ENCODE measurements at regions not wholly inside any gene's neighbourhood (a gene's known extent, or its start where the extent isn't known, plus 50 kb on each side); places are given as distances from the start of the nearest gene placed in this dataset.

DNA sequence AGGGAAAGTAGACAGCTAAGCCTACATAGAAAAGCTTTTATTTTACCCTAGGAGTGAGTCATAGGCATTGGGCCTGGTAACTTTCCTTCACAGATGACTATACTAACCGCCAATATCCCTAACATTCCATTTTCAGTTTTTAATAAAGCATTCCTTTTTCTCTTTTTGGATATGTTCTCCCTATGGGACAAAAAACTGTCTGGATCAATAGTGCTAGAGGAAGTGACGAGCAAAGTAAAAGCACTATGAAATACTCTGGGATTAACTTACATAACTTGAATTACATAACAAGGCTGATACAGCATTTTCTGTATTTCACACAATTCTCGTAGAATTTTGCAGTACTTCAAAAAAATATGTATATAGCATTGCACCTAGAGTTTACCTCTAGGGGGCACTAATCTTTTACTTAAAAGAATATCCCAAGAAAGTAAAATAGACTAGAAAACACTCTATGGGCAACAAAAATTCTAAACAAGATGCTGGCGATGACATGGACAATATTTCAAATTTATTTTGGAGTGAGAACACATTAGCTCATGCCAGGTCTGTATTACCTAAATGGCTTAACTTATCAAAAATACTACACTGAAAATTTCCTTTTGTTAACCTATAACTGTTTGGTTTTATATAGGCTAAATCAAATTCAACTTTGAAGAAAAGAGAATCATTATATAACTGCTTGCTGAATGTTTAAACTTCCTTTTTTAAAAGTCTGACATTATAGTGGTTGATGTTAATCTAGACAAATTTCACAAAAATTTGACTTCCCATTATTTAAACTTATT is 66.3 kb upstream of the DST start:
- no peak overlapping the region for H3K27ac ChIP-seq
- TF ChIP-seq, protein P1, sequence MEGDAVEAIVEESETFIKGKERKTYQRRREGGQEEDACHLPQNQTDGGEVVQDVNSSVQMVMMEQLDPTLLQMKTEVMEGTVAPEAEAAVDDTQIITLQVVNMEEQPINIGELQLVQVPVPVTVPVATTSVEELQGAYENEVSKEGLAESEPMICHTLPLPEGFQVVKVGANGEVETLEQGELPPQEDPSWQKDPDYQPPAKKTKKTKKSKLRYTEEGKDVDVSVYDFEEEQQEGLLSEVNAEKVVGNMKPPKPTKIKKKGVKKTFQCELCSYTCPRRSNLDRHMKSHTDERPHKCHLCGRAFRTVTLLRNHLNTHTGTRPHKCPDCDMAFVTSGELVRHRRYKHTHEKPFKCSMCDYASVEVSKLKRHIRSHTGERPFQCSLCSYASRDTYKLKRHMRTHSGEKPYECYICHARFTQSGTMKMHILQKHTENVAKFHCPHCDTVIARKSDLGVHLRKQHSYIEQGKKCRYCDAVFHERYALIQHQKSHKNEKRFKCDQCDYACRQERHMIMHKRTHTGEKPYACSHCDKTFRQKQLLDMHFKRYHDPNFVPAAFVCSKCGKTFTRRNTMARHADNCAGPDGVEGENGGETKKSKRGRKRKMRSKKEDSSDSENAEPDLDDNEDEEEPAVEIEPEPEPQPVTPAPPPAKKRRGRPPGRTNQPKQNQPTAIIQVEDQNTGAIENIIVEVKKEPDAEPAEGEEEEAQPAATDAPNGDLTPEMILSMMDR (conservative IDR thresholded peaks at IDR 0.05), result peak; percentile 82
- TF ChIP-seq ZFX (IDR thresholded peaks at IDR 0.05), result no peak

DNA sequence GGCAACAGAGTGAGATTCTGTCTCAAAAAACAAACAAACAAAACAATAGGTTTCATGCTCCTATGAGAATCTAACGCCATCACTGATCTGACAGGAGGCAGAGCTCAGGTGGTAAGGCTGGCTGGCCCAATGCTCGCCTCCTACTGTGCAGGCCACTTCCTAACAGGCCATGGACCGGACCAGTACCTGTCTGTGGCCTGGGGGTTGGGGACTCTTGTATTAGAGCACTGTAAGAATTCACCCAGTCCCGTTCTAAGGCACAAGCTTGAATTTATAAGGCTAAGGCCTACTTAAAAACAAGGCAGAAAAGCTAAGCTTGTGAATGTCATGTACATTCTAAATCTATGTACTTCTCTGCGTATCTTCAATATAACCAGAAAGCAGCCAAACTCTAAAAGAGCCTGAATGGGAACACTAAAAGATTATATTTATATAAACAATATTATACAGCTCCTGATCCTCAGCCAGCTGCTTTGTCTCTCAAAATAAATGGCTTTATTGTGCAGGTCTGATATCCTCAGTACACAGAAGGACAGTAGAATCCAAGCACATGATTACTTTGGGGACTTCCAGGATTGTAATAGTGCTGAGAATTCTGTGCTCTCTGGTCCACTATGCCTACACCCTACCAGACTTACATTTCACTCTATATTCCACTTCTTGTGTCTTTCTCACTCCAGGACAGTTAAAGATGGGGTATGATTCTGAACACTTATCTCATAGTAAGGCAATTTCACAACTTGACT is 64.5 kb upstream of the DST start:
- no peak for TF ChIP-seq ZFX (IDR thresholded peaks at IDR 0.05)
- TF ChIP-seq, protein P1 (conservative IDR thresholded peaks at IDR 0.05), result no peak
- H3K27ac ChIP-seq, result no peak overlapping the region

DNA sequence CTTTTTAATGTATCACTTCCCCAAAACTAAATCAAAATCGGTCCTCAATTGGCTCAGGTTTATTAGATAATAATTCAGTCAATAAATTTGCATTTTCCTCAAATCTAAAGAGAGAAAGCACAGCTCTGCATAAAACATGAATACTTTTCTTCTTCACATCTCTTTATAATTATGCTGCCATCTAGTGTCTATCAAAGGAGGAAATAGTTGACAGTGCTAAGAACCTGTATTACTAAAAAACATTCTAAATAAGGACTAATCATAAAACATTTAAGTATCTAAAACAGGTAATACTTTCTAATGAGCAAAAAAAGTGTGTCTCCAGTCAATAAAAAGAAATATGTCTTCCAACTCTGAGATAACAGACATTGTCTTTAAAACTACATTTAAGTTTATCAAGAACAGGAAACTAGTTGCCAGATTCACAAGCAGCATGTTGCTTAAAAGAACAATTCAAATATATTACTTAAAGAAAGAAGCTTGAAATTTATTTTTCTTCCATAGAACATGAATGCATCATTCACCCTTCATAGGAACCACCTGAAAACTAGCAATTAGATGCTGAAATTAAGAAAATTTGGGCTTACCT is 56.5 kb upstream of the DST start:
- TF ChIP-seq, protein P1 (conservative IDR thresholded peaks at IDR 0.05), result peak; percentile 79
- no peak for TF ChIP-seq ZFX (IDR thresholded peaks at IDR 0.05)
- H3K27ac ChIP-seq, result no peak overlapping the region

DNA sequence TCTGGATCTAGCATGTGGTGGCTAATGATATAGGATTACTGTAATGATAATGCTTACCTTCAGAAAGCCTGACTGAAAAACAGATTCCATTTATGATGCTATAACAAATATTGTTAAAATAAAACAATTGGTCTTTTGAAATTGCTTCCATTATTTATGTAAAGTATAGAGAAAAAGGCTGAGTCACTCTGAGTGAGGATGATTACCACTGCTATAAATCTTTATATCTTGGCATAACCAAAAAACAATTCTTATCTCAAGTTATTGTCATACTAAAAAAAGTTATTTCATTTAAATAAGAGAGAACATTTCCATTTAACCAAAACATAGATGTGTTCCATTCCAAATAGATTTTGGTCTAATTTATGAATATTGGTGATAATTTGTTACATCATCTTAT is 53.0 kb upstream of the DST start:
- no peak overlapping the region for H3K27ac ChIP-seq
- TF ChIP-seq, protein P1 (conservative IDR thresholded peaks at IDR 0.05), result no peak
- TF ChIP-seq ZFX (IDR thresholded peaks at IDR 0.05), result no peak

DNA sequence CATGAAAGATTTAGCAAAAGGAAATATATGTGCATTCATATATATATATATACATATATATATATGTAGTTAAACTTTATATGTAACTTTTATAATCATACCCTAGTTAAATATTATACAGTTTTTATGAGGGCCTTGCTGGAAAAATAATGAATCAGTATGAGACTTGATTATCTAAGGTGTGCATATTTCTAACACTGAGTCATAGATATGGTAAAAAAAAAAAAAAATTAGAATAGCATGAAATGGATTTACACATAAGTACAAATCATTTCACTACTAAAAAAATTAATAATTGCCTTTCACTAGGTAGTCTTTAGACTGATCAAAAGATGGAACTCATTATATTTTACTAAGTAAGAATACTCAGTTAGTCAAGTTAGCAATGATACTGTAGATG is 51.3 kb upstream of the DST start:
- H3K27ac ChIP-seq, result no peak overlapping the region

DNA sequence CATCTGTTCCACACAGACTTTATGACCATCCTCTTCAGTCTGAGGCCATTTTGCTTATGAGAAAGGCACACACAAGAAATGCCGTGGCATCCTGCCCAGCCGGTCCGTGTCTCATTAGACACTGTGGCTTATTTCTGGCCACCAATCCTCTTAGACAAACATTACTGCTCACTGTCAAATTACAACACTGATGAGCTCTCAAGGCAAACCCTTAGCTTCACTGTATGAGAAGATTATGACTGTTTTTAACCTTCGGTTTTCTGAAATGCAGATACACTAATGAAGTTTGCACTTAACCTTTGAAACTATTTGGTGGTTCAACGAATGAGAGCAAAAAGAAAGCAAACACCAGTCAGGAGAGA is 50.5 kb upstream of the DST start:
- no peak for TF ChIP-seq ZFX (IDR thresholded peaks at IDR 0.05)
- TF ChIP-seq, protein P1 (conservative IDR thresholded peaks at IDR 0.05), result no peak
- no peak overlapping the region for H3K27ac ChIP-seq

More for the DNA sequence above, 51.3 kb upstream of the DST start:
- no peak for TF ChIP-seq ZFX (IDR thresholded peaks at IDR 0.05)
- TF ChIP-seq, protein P1 (conservative IDR thresholded peaks at IDR 0.05), result no peak
